HepG2 (cell line): ENCODE measurements at regions not wholly inside any gene's neighbourhood (a gene's known extent, or its start where the extent isn't known, plus 50 kb on each side); places are given as distances from the start of the nearest gene placed in this dataset.

Experiments used
- ATAC-seq: fragments of 200-7000 bp; cut with Tn5 transposase; 3 replicates; pipeline ENCODE4 v1.9.1; 2020; ENCODE audit warnings: mild to moderate bottlenecking, moderate library complexity
- BruUV-seq: library from RNA; stranded (reverse); fragments of 400-500 nt; replicated peaks from 2 replicates; lab custom pipeline; 2021; lab: Mats Ljungman, UMichigan
- CTCF ChIA-PET: fragments of 300-600 bp; formaldehyde crosslinking; extraction: SDS; loops from one replicate; lab custom pipeline; 2021; ENCODE audit warnings: low total read pairs, inconsistent platforms, low intra/inter-chr PET ratio; lab: Yijun Ruan, JAX
- POLR2A ChIA-PET: fragments of 350-600 bp; sonication (Branson Sonifier 250); formaldehyde crosslinking; loops from one replicate; lab custom pipeline; 2020; ENCODE audit warnings: antibody characterized with exemption, inconsistent platforms; lab: Yijun Ruan, JAX
- DNase-seq: peaks from one replicate; pipeline ENCODE4 v3.0.0-alpha.2; 2015; ENCODE audit warnings: low spot score
- FAIRE-seq: peaks from 3 replicates; lab custom pipeline; 2011; peaks lifted over from hg19 to GRCh38; lab: Jason Lieb, UNC
- H2AFZ ChIP-seq: one replicate; pipeline ENCODE4 v1.6.1; 2011; ENCODE audit warnings: low read length, inconsistent platforms
- H3K27ac ChIP-seq: fragments of 300-600 bp; 3 replicates; pipeline ENCODE4 v1.8.0; 2011; ENCODE audit warnings: mixed run types, mild to moderate bottlenecking, mixed read lengths, low read length, inconsistent platforms; ENCODE audit not compliant: insufficient read depth; ENCODE audit errors: extremely low read length
- H3K27me3 ChIP-seq, 2 experiments: fragments of 200-600 bp in 1 of 2; 2 replicates in 1 of 2; 3 replicates in 1 of 2; pipeline versions ENCODE4 v1.6.0 to v1.8.0; 2011; ENCODE audit warnings: low read length in 2 of 2, mild to moderate bottlenecking in 2 of 2, moderate library complexity in 2 of 2, inconsistent platforms in 1 of 2; ENCODE audit not compliant: insufficient read depth in 2 of 2, control insufficient read depth in 1 of 2
- H3K36me3 ChIP-seq, 2 experiments: fragments of 200-600 bp in 1 of 2; replicated peaks in 1 of 2; 2 replicates in 1 of 2; 3 replicates in 1 of 2; pipeline versions ENCODE4 v1.5.1 to v1.8.0; 2011; ENCODE audit warnings: low read length in 2 of 2, inconsistent platforms in 1 of 2; ENCODE audit not compliant: insufficient read depth in 2 of 2, control insufficient read depth in 1 of 2
- H3K4me1 ChIP-seq: 2 replicates; pipeline ENCODE4 v1.5.1; 2012; ENCODE audit warnings: low read length, inconsistent platforms; ENCODE audit not compliant: insufficient read depth
- H3K4me2 ChIP-seq: 2 replicates; pipeline ENCODE4 v1.6.0; 2011; ENCODE audit warnings: low read depth, low read length, inconsistent platforms
- H3K4me3 ChIP-seq, 3 experiments: fragments of 200-600 bp in 1 of 3; sonication (generic), shearing (Covaris generic) in 1 of 3; replicated peaks in 1 of 3; 2 replicates each; pipeline ENCODE4 v1.5.1; 2011 to 2016; ENCODE audit warnings: low read length in 3 of 3, inconsistent platforms in 2 of 3, low read depth in 2 of 3, mild to moderate bottlenecking in 2 of 3, control low read depth in 1 of 3, mixed read lengths in 1 of 3; ENCODE audit not compliant: insufficient read depth in 1 of 3
- H3K79me2 ChIP-seq: one replicate; pipeline ENCODE4 v1.6.1; 2011; ENCODE audit warnings: low read length, inconsistent platforms; ENCODE audit not compliant: insufficient read depth
- H3K9ac ChIP-seq: 2 replicates; pipeline ENCODE4 v1.6.0; 2011; ENCODE audit warnings: mild to moderate bottlenecking, low read depth, low read length, inconsistent platforms; ENCODE audit not compliant: insufficient read depth
- H3K9me3 ChIP-seq: 2 replicates; pipeline ENCODE4 v1.5.1; 2012; ENCODE audit warnings: mild to moderate bottlenecking, low read length
- H4K20me1 ChIP-seq: 2 replicates; pipeline ENCODE4 v1.6.0; 2011; ENCODE audit warnings: inconsistent platforms, mild to moderate bottlenecking, low read length, moderate library complexity; ENCODE audit not compliant: insufficient read depth
- BRCA1 ChIP-seq: sonication (generic); formaldehyde crosslinking; IDR thresholded peaks from 2 replicates; pipeline ENCODE4 v1.4.0; 2020; ENCODE audit warnings: missing genetic modification reagents
- DNMT1 ChIP-seq: sonication (generic); formaldehyde crosslinking; IDR thresholded peaks from 2 replicates; pipeline ENCODE4 v1.5.1; 2020; ENCODE audit warnings: mild to moderate bottlenecking, missing genetic modification reagents
- KLF15 ChIP-seq: sonication (generic); formaldehyde crosslinking; IDR thresholded peaks from 2 replicates; pipeline ENCODE4 v1.8.1; 2023; ENCODE audit warnings: borderline replicate concordance, mild to moderate bottlenecking, inconsistent platforms, missing genetic modification reagents, mixed read lengths
- MED13 ChIP-seq: sonication (generic); formaldehyde crosslinking; IDR thresholded peaks from 2 replicates; pipeline ENCODE4 v1.5.0; 2020; ENCODE audit warnings: missing genetic modification reagents
- MTF1 ChIP-seq: sonication (generic); formaldehyde crosslinking; IDR thresholded peaks from 2 replicates; pipeline ENCODE4 v1.5.0; 2020; ENCODE audit warnings: missing genetic modification reagents
- MYC ChIP-seq: sonication (generic); formaldehyde crosslinking; IDR thresholded peaks from 2 replicates; pipeline ENCODE4 v1.9.0; 2021; ENCODE audit warnings: missing genetic modification reagents, borderline replicate concordance
- NR2F6 ChIP-seq, 2 experiments: IDR thresholded peaks; 2 replicates each; pipeline ENCODE4 v1.6.1; 2016; ENCODE audit warnings: antibody characterized with exemption in 1 of 2, mild to moderate bottlenecking in 1 of 2
- TOE1 ChIP-seq: sonication (generic); formaldehyde crosslinking; IDR thresholded peaks from 2 replicates; pipeline ENCODE4 v1.4.0; 2020; ENCODE audit warnings: mild to moderate bottlenecking, missing genetic modification reagents
- ZNF558 ChIP-seq: sonication (generic); formaldehyde crosslinking; IDR thresholded peaks from 2 replicates; pipeline ENCODE4 v1.9.0; 2022; ENCODE audit warnings: mild to moderate bottlenecking, missing genetic modification reagents, borderline replicate concordance
- ZNF580 ChIP-seq: IDR thresholded peaks from 2 replicates; pipeline ENCODE4 v1.6.1; 2016; ENCODE audit warnings: low read depth, borderline replicate concordance
- ZNF605 ChIP-seq: sonication (generic); formaldehyde crosslinking; IDR thresholded peaks from 2 replicates; pipeline ENCODE4 v1.8.0; 2022; ENCODE audit warnings: mild to moderate bottlenecking, missing genetic modification reagents
- in situ Hi-C: cut with HindIII; loops from 2 replicates; pipeline ENCODE4 v1.10.0; 2017; ENCODE audit warnings: low pct_unique_long_range_greater_than_20kb; ENCODE audit not compliant: extremely low pct_ligation_motif_present
- intact Hi-C: fragments of 100-400 bp; cut with micrococcal nuclease; formaldehyde crosslinking; loops from one replicate; pipeline ENCODE4 v1.10.0; 2022; ENCODE audit not compliant: unreplicated experiment
- TF ChIP-seq, protein P1 (sequence below): sonication (generic); formaldehyde crosslinking; IDR thresholded peaks from 2 replicates; pipeline ENCODE4 v1.8.0; 2022; ENCODE audit warnings: low read depth, missing genetic modification reagents
- TF ChIP-seq, protein P2 (sequence below): sonication (generic); formaldehyde crosslinking; IDR thresholded peaks from 2 replicates; pipeline ENCODE4 v1.4.0; 2020; ENCODE audit warnings: missing genetic modification reagents

GRCh38 chr7:22911889-22912288 is 89.2 kb upstream of the TOMM7 start:
- Histone ChIP-seq H3K9ac (no peak overlapping the region), H4K20me1 (no peaks in the 10 kb centered on the region), H3K27me3 (no peaks in the 10 kb centered on the region), H3K27ac (no peak overlapping the region), H2AFZ (no peak overlapping the region), H3K4me1 (no peaks in the 10 kb centered on the region), H3K4me2 (no peak overlapping the region), H3K4me3 (no peak overlapping the region), H3K36me3 (no peaks in the 10 kb centered on the region), H3K9me3 (no peaks in the 10 kb centered on the region), H3K79me2 (no peaks in the 10 kb centered on the region)
- intact Hi-C loops, result no loop called here
- ATAC-seq (no peak), FAIRE-seq (no peak), DNase-seq (no peak)
- TF ChIP-seq, protein P1, sequence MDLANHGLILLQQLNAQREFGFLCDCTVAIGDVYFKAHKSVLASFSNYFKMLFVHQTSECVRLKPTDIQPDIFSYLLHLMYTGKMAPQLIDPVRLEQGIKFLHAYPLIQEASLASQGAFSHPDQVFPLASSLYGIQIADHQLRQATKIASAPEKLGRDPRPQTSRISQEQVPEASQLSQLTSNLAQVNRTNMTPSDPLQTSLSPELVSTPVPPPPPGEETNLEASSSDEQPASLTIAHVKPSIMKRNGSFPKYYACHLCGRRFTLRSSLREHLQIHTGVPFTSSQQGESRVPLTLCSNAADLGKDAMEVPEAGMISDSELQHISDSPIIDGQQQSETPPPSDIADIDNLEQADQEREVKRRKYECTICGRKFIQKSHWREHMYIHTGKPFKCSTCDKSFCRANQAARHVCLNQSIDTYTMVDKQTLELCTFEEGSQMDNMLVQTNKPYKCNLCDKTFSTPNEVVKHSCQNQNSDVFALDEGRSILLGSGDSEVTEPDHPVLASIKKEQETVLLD (CRISPR knock-in tag), result no peak
- TF ChIP-seq TOE1 (no peak), ZNF558 (no peak), ZNF605 (no peak), NR2F6 (IDR thresholded peaks at IDR 0.05) (no peak), NR2F6 (CRISPR knock-in tag; IDR thresholded peaks at IDR 0.05) (no peak), BRCA1 (CRISPR knock-in tag) (no peak), MTF1 (CRISPR knock-in tag) (no peak), KLF15 (CRISPR knock-in tag) (no peak), MED13 (CRISPR knock-in tag) (no peak), DNMT1 (no peak), ZNF580 (CRISPR knock-in tag) (no peak), MYC (CRISPR knock-in tag) (no peak)
- TF ChIP-seq, protein P2, sequence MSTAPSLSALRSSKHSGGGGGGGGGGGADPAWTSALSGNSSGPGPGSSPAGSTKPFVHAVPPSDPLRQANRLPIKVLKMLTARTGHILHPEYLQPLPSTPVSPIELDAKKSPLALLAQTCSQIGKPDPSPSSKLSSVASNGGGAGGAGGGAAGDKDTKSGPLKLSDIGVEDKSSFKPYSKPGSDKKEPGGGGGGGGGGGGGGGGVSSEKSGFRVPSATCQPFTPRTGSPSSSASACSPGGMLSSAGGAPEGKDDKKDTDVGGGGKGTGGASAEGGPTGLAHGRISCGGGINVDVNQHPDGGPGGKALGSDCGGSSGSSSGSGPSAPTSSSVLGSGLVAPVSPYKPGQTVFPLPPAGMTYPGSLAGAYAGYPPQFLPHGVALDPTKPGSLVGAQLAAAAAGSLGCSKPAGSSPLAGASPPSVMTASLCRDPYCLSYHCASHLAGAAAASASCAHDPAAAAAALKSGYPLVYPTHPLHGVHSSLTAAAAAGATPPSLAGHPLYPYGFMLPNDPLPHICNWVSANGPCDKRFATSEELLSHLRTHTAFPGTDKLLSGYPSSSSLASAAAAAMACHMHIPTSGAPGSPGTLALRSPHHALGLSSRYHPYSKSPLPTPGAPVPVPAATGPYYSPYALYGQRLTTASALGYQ (CRISPR knock-in tag), result no peak
- POLR2A ChIA-PET, result no interaction called here
- BruUV-seq, result no TSS peak
- CTCF ChIA-PET, result no interaction called here
- in situ Hi-C loops, result no loop called here
